GM12892 (cell line): ENCODE measurements at regions not wholly inside any gene's neighbourhood (a gene's known extent, or its start where the extent isn't known, plus 50 kb on each side); places are given as distances from the start of the nearest gene placed in this dataset.

Source experiments
- DNase-seq: peaks from one replicate; pipeline ENCODE4 v3.0.0; 2011; ENCODE audit not compliant: insufficient read length
- FAIRE-seq: peaks from 2 replicates; lab custom pipeline; 2011; peaks lifted over from hg19 to GRCh38; lab: Jason Lieb, UNC
- POLR2A ChIP-seq: IDR thresholded peaks from 2 replicates; pipeline ENCODE4 v1.6.1; 2011; ENCODE audit warnings: low read depth, low read length, control low read depth
- POLR2AphosphoS5 ChIP-seq: IDR thresholded peaks from 2 replicates; pipeline ENCODE4 v1.6.1; 2011; ENCODE audit warnings: low read depth, low read length, control low read depth
- TAF1 ChIP-seq: IDR thresholded peaks from 2 replicates; pipeline ENCODE4 v1.6.1; 2011; ENCODE audit warnings: low read depth, mild to moderate bottlenecking, control low read depth, low read length, borderline replicate concordance

DNA sequence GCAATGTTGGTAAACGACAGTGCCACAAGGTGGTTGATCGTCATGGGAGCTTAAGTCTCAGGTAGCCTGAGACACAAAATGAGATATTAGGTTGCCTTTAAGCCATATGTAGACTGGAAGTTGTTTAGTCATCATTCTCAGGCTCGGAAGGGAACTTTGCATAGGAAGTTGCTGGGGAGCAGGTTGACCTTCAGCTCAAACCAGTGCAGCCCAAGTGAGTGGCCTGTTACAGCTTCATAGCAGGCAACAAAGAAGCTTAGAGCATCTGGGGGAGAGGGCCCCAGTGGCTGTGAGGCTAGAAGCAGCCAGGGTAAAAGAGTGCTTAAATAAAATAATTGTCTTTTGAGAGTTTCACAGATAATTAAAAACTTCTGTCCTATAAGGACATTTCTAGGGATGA, 404.0 kb downstream of the GUCY1A2 start:
- DNase-seq (no peak), FAIRE-seq (no peak)
- TF ChIP-seq POLR2A: no peak
- TF ChIP-seq TAF1: no peak
- TF ChIP-seq POLR2AphosphoS5: no peak

DNA sequence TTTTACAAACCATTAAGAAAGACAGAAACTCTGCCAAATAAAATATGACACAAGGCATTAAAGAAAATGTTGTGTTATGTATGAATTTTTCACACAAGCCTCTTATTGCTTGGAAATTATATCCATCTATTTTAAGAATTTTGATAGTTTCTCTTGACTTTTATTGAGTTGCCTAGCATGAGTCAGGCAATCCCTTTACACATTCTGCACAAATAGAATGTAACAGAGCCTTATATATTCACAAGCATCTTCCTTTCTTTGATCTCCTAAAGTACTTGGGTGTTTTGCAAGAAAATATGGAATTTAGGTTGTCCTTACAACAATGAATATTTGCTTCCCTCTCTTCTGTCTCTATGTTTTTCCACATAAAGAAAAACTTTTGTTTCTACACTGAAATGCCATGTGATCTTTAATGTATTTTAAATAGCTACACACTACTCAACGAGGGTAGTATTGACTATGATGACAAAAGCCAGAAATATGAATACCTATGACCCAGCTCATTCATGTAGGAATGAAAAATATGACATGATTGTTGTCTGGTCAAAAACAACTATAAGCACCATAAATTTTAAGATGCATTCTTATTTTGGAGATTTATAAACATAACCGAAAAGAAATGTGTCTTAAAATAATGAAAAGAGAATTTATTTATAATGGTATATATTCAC, 398.8 kb downstream of the GUCY1A2 start:
- no peak for TF ChIP-seq TAF1
- TF ChIP-seq POLR2AphosphoS5: no peak
- no peak for TF ChIP-seq POLR2A
- no peak for FAIRE-seq

DNA sequence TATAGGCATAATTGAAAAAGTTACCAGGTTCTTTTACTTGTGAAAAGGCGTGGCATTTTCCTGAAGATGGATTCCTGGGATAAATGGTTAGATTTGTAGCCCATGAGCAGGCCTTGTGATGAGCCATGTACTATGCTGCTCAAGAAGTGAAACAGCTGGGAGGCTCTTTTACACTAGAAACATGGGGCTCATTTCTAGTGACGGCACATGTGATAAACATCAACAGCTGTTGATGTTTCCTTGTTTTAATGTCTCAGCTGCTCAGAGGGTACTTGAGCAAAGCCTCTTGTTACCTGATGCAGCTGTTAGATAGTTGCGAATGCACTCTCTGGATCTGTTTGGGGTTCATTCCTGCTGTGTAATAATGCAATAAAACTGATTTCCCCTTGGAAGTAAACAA, 396.8 kb downstream of the GUCY1A2 start:
- TF ChIP-seq POLR2AphosphoS5 (no peak), TAF1 (no peak), POLR2A (no peak)
- DNase-seq: no peak
- no peak for FAIRE-seq

More for the DNA sequence above, 398.8 kb downstream of the GUCY1A2 start:
- DNase-seq: no peak
